ENCODE measurements at regions not wholly inside any gene's neighbourhood (a gene's known extent, or its start where the extent isn't known, plus 50 kb on each side); places are given as distances from the start of the nearest gene placed in this dataset.
"Not testable (repeated sequence)": the region's sequence is repeated elsewhere in the genome, so short reads cannot be mapped to it uniquely, and the experiment has no call there.

- not testable (repeated sequence) for DNase-seq
These were observed 395.6 kb upstream of the MGMT start for GRCh38 chr10:129071411-129071810.

- DNase-seq: no peak
These were observed 392.1 kb upstream of the MGMT start for GRCh38 chr10:129074939-129075338.

- no peak for DNase-seq
These were observed 391.5 kb upstream of the MGMT start for GRCh38 chr10:129075508-129075907.

GRCh38 chr10:129075927-129076326, 391.1 kb upstream of the MGMT start:
- DNase-seq: no peak

DNA sequence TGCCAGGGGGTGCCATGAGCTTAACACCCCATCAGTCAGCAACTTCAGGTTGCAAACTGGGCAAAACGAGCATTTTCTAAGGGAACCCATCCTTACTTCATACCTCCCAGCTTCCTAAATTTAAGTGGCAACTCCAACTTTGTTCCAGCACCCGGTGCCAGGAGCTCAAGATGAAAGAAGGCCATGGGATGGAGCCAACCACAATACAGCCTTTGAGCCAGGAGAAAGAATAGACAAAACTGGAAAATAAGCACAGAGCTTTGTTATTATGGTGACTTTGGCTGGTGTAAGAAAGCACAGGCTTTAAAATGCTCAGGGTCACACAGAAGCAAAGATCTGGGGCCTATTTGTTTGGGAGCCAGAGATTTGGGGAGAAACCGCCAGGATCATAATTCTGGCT, 388.7 kb upstream of the MGMT start:
- DNase-seq: no peak

GRCh38 chr10:129078746-129079145, 388.3 kb upstream of the MGMT start:
- DNase-seq: no peak

DNA sequence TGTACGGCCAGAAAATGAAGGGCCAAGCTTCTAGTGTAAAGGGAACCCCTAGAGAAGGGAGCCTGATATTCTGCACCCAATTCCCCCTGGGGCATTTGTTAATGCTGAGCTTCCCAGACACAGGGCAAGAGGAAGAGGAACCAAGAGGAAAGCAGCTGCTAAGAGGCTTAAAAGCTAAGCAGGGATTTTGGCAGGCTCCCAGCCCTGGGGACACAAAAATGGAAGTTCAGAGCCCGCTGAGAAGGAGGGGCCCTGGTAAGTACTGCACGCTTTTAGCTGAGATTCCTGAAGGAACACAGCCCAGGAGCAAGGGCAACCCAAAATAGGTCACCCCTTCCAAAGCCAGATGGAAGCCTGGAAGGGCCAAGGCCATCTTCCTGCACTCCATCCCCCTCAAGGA, 387.3 kb upstream of the MGMT start:
- DNase-seq: no peak

DNA sequence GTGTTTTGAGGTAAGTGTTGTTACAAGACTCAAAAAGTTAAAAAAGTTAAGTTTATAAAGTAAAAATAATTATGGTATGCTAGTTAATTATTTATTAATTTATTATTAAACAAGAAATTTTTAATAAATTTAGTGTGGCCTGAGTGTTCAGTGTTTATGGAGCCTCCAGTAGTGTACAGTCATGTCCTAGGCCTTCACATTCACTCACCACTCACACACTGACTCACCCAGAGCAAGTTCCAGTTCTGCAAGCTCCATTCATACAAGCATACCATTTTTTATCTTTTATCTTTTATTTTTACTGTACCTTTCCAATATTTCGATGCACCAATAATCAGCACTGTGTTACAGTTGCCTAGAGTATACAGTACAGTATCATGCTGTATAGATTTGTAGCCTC, 381.2 kb upstream of the MGMT start:
- DNase-seq: no peak

DNA sequence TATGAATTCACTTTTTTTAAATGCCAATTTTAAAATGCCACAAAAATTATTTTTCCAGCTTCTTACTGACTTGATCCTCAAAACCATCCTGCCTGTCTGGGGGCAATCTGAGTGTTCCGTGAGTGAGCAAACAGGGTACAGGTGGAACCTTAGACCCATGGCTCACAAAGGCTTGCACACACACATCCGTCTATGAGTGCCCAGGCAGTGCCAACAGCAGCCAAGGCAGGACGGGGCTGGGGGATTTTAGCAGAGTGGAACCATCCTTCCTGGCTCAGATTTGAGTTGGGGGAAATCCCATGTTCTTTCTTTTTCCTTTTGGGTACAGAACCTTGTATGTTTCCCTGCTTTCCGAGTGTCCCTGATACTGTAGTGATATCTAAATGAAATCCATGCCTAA, 377.7 kb upstream of the MGMT start:
- DNase-seq: no peak

GRCh38 chr10:129090165-129090564, 376.9 kb upstream of the MGMT start:
- DNase-seq: no peak

DNA sequence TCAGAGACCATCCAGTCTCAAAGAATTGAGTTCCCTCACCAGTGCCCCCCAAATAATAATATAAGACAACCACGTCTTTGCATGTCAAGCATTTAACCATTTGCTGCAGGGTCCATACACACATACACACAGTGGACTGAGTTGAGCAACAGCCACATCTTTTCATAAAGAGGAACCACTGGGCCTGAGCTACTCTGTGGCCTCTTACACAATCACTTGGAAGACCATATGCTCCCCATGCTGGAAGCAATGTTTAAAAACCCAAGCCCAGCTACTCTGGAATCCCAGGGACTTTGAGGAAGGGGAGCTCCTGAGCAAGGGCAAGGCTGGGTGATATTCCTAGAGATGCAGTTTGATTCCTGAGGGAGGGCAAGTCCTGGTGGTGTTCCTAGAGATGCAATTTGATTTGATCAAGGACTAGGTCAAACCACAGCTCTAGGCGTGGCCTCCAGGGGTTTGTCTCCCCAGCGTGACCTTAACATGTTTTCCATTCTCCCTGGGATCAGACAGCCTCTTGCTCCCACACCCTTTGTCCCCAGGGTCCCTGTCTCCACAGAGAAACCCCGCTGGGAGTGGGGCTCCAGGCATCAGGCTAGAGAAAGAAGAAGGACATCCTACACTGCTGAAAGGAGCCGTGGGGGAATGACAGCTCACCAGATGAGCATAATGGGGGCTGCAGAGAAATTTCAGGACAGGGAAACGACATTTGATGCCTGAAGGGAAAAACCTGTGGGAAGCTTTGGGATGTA, 376.2 kb upstream of the MGMT start:
- no peak for DNase-seq

GRCh38 chr10:129093641-129094040, 373.4 kb upstream of the MGMT start:
- no peak for DNase-seq

DNA sequence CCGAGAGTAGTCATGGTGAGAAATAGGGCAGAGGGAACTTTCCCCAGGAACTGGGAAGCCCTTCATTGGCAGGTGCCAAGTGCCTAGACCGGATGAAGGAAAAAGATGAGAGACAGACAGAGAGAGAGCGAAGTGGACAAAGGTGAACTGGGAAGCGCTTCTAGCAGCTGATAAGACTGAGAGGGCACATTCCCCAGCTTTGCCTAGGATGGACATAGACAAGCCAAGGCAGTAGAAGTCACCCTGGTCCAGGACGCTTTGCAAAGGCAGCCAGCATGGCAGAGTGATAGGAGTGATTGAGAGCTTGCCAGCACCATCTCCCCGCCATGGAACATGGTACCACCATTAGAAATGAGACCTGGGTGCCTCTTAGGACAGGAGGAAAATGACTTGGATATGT, 372.8 kb upstream of the MGMT start:
- DNase-seq: no peak

- no peak for DNase-seq
These were observed 372.2 kb upstream of the MGMT start for GRCh38 chr10:129094861-129095260.

GRCh38 chr10:129095680-129096064, 371.4 kb upstream of the MGMT start:
- DNase-seq: no peak

GRCh38 chr10:129096065-129096984, 370.7 kb upstream of the MGMT start:
- DNase-seq: no peak

DNA sequence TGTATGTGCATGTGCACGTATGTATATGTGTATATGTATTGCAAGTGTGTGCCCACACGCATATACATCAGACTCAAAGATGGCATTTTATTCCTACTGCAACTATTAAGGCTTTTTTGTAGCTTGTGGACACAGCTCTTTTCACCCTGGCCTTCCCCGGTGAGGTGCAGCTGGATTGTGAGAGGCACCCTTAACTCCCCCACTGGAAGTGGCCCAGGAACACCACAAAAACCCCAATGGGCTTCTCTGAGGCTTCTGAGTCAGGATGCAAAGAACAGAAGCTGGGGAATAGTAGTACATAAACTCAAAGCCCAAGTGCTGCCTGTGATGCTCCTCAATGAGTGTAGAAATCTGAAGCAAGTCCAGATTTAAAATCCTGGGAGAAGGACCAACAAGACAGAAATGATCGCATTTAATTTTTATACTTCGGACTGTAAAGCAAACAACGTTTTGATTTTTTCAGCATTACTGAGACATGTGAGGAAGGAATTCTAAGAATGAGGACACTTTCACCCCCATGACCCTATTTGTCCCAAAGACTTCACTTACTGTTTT, 369.2 kb upstream of the MGMT start:
- DNase-seq: no peak

DNA sequence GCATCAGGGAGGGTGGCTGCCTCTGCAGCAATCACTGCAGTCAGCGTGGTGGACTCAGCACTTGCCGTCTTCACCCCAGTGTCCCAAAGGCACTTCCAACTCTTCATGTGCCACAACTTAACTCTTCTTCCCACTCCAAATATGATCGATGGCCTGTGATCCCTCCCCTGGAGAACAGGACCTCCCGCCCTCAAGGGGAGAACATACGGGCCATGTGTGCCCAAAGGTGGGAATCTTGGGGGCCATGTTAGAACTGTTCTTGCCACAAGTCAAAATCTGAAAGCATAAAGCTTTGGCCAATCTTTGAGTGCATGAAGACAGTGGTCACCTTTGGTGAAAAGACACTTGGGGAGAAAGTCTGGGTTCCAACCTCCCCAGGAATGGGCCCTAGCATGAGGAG, 368.5 kb upstream of the MGMT start:
- no peak for DNase-seq

GRCh38 chr10:129099486-129099885, 367.6 kb upstream of the MGMT start:
- no peak for DNase-seq

- DNase-seq: no peak
These were observed 367.0 kb upstream of the MGMT start for GRCh38 chr10:129099992-129100391.

DNA sequence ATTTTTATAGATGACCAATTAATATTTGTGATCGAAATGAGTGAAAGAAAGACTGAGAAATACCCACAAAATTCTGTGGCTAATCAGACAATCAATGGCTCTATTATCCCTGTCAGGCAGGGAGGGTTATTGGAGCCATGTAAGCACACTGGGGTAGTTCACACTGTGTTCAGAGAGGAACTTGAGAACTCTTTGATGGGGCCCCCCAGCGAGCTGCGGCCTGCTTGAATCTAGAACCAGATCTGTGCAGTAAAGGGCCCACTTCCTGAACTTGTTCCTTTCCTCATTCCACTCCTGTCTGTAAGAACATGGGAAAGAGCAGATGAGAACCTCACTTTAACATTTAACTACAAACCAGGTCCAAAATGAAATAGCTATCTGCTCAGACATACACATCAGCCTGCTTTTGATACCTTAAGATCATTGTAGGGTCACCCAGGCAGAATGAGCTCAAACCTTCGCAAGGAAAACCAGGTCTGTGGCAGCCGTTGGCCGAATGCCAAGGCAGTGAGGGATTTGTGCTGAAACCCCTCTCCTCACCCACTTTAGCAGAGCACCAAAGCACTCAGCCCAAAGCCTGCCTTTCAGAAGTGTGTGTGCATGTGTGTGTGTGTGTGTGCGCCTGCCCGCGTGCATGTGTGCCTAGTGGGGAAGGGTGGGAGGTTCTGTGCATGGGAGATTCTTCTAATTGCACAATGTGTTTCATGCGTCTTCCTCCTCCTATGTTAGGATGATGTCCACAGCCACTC, 365.6 kb upstream of the MGMT start:
- DNase-seq: peak; percentile 61

DNA sequence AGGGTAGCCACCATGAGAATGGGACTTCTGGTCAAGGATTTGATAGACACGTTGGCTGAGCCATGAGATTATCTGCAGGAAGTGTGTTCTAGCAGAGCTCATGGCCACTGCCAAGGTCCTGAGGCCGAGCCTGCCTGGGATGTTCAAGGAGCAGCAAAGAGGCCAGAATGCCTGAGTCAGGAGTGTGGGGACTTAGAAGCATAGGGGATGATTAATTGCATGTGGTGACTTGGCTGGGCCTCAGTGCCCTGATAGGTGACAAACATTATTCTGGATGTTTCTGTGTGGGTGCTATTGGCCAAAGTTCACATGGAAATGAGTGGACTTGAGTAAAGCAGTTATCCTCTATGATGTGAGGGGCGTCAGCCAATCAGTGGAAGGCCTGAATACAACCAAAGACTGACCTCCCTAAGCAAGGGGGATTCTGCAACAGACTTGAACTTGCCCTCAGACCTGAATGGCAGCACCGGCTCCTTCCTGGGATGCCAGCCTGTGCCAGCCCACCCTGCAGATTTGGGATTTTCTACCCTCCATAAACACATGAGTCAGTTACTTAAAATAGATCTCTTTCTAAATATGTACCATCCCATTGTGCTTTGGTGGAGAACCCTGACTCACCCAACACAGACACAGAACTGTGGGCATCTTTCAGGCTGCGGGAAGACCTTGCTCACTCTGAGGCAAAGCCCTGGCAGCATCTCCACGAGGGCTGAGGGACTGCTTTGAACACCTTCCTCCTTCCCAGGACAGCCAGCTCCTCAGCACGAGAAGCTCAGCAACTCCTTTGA, 363.9 kb upstream of the MGMT start:
- no peak for DNase-seq

Data from activated CD8-positive, alpha-beta memory T cell treated with anti-CD3 and anti-CD28 coated beads, Interleukin-2, amount 50 U/mL, for 48 hours (primary cell).